Heart left ventricle (tissue), 16 donors: ENCODE measurements at regions not wholly inside any gene's neighbourhood (a gene's known extent, or its start where the extent isn't known, plus 50 kb on each side); places are given as distances from the start of the nearest gene placed in this dataset.

Source experiments
- ATAC-seq, 4 donors: fragments of 200-7000 bp; cut with Tn5 transposase; one replicate each; pipeline ENCODE4 v1.9.1; 2020 to 2022; ENCODE audit warnings: moderate library complexity in 4 of 4, mild to moderate bottlenecking in 3 of 4, moderate number of reproducible peaks in 1 of 4
- DNase-seq, 5 donors: peaks; one replicate each; pipeline ENCODE4 v3.0.0-alpha.2; 2020
- H3K27ac ChIP-seq, 12 donors: fragments of 200-600 bp; sonication (generic) in 4 of 12; one replicate each; pipeline versions ENCODE4 v1.5.0 to v1.8.0; 2016 to 2022; ENCODE audit warnings: mild to moderate bottlenecking in 2 of 12
- H3K27me3 ChIP-seq, 9 donors: fragments of 200-600 bp; sonication (generic) in 2 of 9; one replicate each; pipeline versions ENCODE4 v1.5.1 to v1.8.0; 2016 to 2022; ENCODE audit warnings: mild to moderate bottlenecking in 3 of 9
- H3K36me3 ChIP-seq, 9 donors: fragments of 200-600 bp; sonication (generic) in 2 of 9; one replicate each; pipeline versions ENCODE4 v1.5.0 to v1.8.0; 2018 to 2022; ENCODE audit warnings: mild to moderate bottlenecking in 2 of 9
- H3K4me1 ChIP-seq, 12 donors: fragments of 200-600 bp; sonication (generic) in 4 of 12; one replicate each; pipeline versions ENCODE4 v1.5.0 to v1.8.0; 2016 to 2022; ENCODE audit warnings: mild to moderate bottlenecking in 3 of 12
- H3K4me3 ChIP-seq, 12 donors: fragments of 200-600 bp; sonication (generic) in 4 of 12; one replicate each; pipeline versions ENCODE4 v1.5.0 to v1.8.0; 2017 to 2022; ENCODE audit warnings: mild to moderate bottlenecking in 9 of 12, moderate library complexity in 4 of 12
- H3K9me3 ChIP-seq, 12 donors: fragments of 200-600 bp; sonication (generic) in 4 of 12; one replicate each; pipeline versions ENCODE4 v1.5.0 to v1.8.0; 2016 to 2022; ENCODE audit warnings: mild to moderate bottlenecking in 1 of 12
- CTCF ChIP-seq, 12 donors: fragments of 200-600 bp; sonication (generic) in 4 of 12; IDR thresholded peaks; one replicate each; pipeline versions ENCODE4 v1.5.0 to v1.8.0; 2018 to 2022; ENCODE audit warnings: antibody characterized with exemption in 12 of 12, mild to moderate bottlenecking in 5 of 12
- POLR2A ChIP-seq, 2 donors: fragments of 450-650 bp; IDR thresholded peaks; one replicate each; pipeline ENCODE4 v1.6.1; 2017; ENCODE audit warnings: antibody characterized with exemption in 2 of 2, mild to moderate bottlenecking in 2 of 2, moderate library complexity in 2 of 2
- WGBS, 4 donors: extraction: QIAGEN DNeasy Blood & Tissue Kit in 2 of 4; methylation state at CpG; one replicate each; pipeline versions ENCODE4 v1.1.5 to v1.1.7; 2013 to 2018; 5-methylcytosine and 5-hydroxymethylcytosine counted together
- intact Hi-C, 10 donors: fragments of 100-400 bp; cut with DNase I; formaldehyde crosslinking; loops; one replicate each; pipeline versions ENCODE4 v1.11.1 to v1.14.2; 2022
- donor health status: ischemic (EF 13 %, LVEDD 7.1; RV severe dilation, severe dysfunction).
- donor health status: healthy with polysubstance abuse.
- donor health status: DM: no; HTN: yes; CAD: no.
- donor health status: DM: no; HTN: no; CAD: no.
- donor health status: ischemic (EF 25% LVEDD 6.9; RV normal size, moderate dysfunction).
- donor health status: ischemic (EF 25% LVEDD 5.7; RV mildly dilated, moderate dysfunction).
- donor health status: healthy.
- donor health status: DM: yes; HTN: yes; CAD: no.
- donor health status: ischemic (EF 35%, LVEDD 5.7; RV mildly dilated, moderate dysfunction).
- donor health status: nonischemic (EF 11% LVEDD 7.7; RV severe dilation, severe dysfunction).
- donor health status: DM: yes; HTN: yes; CAD: no.
- donor health status: PGD.
- donor health status: ischemic (EF 29% LVEDD 5.4; RV normal size, mild dysfunction).
- donor health status: nonischemic (EF 23%, LVEDD 6.1; RV moderate dilation, normal function).

GRCh38 chr2:106963156-106963555 lies 77.2 kb upstream of the ST6GAL2 start:
- peaks cover 0 to 3% (median 0%) of the 10 kb centered on the region in 9 donors for H3K27me3 ChIP-seq
- DNase-seq = no peak
- H3K36me3 ChIP-seq = no peaks in the 10 kb centered on the region
- TF ChIP-seq CTCF (IDR thresholded peaks at IDR 0.05) (no peak), POLR2A (IDR thresholded peaks at IDR 0.05) (no peak)
- no peak for ATAC-seq
- intact Hi-C loops = no loop called here
- H3K9me3 ChIP-seq = no peaks in the 10 kb centered on the region
- 46 to 72% (median 63%) methylated on average over 1 of the region's 1 CpG for WGBS, 4 donors
- no peaks in the 10 kb centered on the region for H3K4me1 ChIP-seq
- H3K27ac ChIP-seq = no peak overlapping the region
- H3K4me3 ChIP-seq = no peak overlapping the region

GRCh38 chr2:106963893-106964292 lies 77.9 kb upstream of the ST6GAL2 start:
- H3K27ac ChIP-seq = no peak overlapping the region
- no peaks in the 10 kb centered on the region for H3K36me3 ChIP-seq
- intact Hi-C loops = no loop called here
- no peak for ATAC-seq
- H3K27me3 ChIP-seq = peaks cover 0 to 3% (median 0%) of the 10 kb centered on the region in 9 donors
- TF ChIP-seq CTCF (IDR thresholded peaks at IDR 0.05) (no peak), POLR2A (IDR thresholded peaks at IDR 0.05) (no peak)
- no peak overlapping the region for H3K4me3 ChIP-seq
- H3K9me3 ChIP-seq = no peaks in the 10 kb centered on the region
- no peaks in the 10 kb centered on the region for H3K4me1 ChIP-seq
- DNase-seq = no peak
- WGBS, 4 donors = 75 to 81% (median 77%) methylated on average over 5 of the region's 5 CpGs

GRCh38 chr2:106965611-106966010 lies 79.6 kb upstream of the ST6GAL2 start:
- H3K27me3 ChIP-seq = peaks cover 0 to 3% (median 0%) of the 10 kb centered on the region in 9 donors
- DNase-seq (no peak), ATAC-seq (no peak)
- H3K4me3 ChIP-seq = no peak overlapping the region
- 65 to 72% (median 70%) methylated on average over 3 of the region's 3 CpGs for WGBS, 4 donors
- H3K27ac ChIP-seq = no peak overlapping the region
- intact Hi-C loops = no loop called here
- H3K9me3 ChIP-seq = no peaks in the 10 kb centered on the region
- no peaks in the 10 kb centered on the region for H3K36me3 ChIP-seq
- TF ChIP-seq CTCF (IDR thresholded peaks at IDR 0.05) (no peak), POLR2A (IDR thresholded peaks at IDR 0.05) (no peak)
- H3K4me1 ChIP-seq = no peaks in the 10 kb centered on the region

- 83 to 91% (median 87%) methylated on average over 5 of the region's 5 CpGs for WGBS, 4 donors
- H3K27me3 ChIP-seq = no peaks in the 10 kb centered on the region
- TF ChIP-seq CTCF (IDR thresholded peaks at IDR 0.05) (no peak), POLR2A (IDR thresholded peaks at IDR 0.05) (no peak)
- intact Hi-C loops = no loop called here
- DNase-seq = no peak
- ATAC-seq = no peak
- H3K36me3 ChIP-seq = no peaks in the 10 kb centered on the region
- H3K4me1 ChIP-seq = no peaks in the 10 kb centered on the region
- no peak overlapping the region for H3K4me3 ChIP-seq
- no peaks in the 10 kb centered on the region for H3K9me3 ChIP-seq
- H3K27ac ChIP-seq = no peak overlapping the region
These were observed 83.8 kb upstream of the ST6GAL2 start for GRCh38 chr2:106969777-106970176.
